ENCODE measurements at regions not wholly inside any gene's neighbourhood (a gene's known extent, or its start where the extent isn't known, plus 50 kb on each side); places are given as distances from the start of the nearest gene placed in this dataset.

DNA sequence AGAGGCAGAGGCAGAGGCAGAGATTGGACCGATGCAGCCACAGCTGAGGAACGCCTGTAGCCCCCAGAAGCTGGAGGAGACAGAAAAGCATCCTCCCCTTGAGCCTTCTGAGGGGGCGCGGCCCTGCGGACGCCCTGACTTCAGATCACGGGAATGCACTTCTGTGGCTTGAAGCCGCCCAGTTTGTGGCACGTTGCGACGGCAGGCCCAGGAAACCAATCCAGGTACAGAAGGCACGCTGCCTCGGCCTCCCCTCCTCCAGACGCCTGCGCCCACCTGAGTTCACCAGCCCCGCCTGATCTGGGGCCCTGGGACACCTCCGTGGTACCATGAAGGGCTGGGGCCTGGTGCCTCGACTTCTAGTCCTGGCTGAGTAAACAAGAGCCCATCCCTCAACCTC, 82.0 kb downstream of the NCOR2 start:
- TF ChIP-seq, protein P1, sequence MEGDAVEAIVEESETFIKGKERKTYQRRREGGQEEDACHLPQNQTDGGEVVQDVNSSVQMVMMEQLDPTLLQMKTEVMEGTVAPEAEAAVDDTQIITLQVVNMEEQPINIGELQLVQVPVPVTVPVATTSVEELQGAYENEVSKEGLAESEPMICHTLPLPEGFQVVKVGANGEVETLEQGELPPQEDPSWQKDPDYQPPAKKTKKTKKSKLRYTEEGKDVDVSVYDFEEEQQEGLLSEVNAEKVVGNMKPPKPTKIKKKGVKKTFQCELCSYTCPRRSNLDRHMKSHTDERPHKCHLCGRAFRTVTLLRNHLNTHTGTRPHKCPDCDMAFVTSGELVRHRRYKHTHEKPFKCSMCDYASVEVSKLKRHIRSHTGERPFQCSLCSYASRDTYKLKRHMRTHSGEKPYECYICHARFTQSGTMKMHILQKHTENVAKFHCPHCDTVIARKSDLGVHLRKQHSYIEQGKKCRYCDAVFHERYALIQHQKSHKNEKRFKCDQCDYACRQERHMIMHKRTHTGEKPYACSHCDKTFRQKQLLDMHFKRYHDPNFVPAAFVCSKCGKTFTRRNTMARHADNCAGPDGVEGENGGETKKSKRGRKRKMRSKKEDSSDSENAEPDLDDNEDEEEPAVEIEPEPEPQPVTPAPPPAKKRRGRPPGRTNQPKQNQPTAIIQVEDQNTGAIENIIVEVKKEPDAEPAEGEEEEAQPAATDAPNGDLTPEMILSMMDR (conservative IDR thresholded peaks at IDR 0.05): no peak
- H3K4me3 Mint-ChIP-seq: no peak overlapping the region

DNA sequence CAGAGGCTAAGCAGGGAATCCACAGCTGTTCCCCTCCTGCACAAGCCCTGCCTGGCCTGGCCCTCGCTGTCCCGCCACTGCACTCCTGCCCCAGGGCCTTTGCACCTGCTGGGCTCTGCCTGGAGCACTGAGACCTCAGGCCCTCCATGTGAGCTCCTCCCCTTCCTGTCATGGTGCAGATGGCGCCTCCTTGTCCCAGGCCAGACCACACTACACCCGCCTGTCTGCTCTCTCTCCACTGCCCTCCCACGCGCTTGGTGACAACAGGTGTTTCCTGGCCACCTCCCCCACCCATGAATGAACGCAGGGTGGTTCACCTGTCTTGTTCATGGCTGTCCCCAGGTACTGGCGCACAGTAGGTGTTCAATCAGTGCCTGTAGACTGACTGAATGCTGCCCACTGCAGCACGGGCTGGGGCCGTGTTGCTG, 82.9 kb downstream of the NCOR2 start:
- DNase-seq (ENCODE audit: low read depth, low spot score): no peak
- Mint-ChIP-seq H3K9me3 (no peaks in the 10 kb centered on the region), H3K36me3 (ENCODE audit: low read depth) (peaks cover 5% of the 10 kb centered on the region), H3K27me3 (ENCODE audit: low read depth) (no peaks in the 10 kb centered on the region), H3K27ac (ENCODE audit: unreplicated experiment) (no peak overlapping the region), H3K4me3 (no peak overlapping the region), H3K4me1 (peaks cover 18% of the 10 kb centered on the region)
- TF ChIP-seq, protein P1 (conservative IDR thresholded peaks at IDR 0.05): no peak

More for the DNA sequence above, 82.0 kb downstream of the NCOR2 start:
- H3K4me1 Mint-ChIP-seq: peaks cover 17% of the 10 kb centered on the region
- no peaks in the 10 kb centered on the region for H3K27me3 Mint-ChIP-seq (ENCODE audit: low read depth)
- H3K27ac Mint-ChIP-seq (ENCODE audit: unreplicated experiment): no peak overlapping the region
- H3K36me3 Mint-ChIP-seq (ENCODE audit: low read depth): peaks cover 5% of the 10 kb centered on the region
- no peaks in the 10 kb centered on the region for H3K9me3 Mint-ChIP-seq
- no peak for DNase-seq (ENCODE audit: low read depth, low spot score)

DNA sequence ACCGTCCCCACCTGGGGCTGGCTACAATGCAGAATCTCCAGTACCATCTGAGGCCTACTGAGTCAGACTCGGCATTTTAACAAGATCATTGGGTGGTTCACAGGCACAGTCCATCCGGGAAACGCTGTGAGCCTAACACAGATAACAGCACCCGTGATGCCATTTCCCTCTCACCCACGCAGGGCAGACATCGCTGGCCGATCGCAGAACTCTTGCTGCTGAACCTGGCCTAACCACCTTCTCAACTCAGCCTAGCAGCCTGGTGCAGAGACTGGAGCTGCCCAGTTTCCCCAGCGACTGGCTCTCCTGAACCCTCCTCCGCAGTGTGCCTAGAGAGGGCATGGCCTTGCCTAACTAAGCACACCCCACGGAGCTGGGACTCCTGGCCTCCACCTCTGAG, 83.3 kb downstream of the NCOR2 start:
- no peaks in the 10 kb centered on the region for H3K27me3 Mint-ChIP-seq (ENCODE audit: low read depth)
- no peaks in the 10 kb centered on the region for H3K9me3 Mint-ChIP-seq
- peaks cover 21% of the 10 kb centered on the region for H3K4me1 Mint-ChIP-seq
- DNase-seq (ENCODE audit: low read depth, low spot score): no peak
- H3K4me3 Mint-ChIP-seq: no peak overlapping the region
- H3K27ac Mint-ChIP-seq (ENCODE audit: unreplicated experiment): no peak overlapping the region
- TF ChIP-seq, protein P1 (conservative IDR thresholded peaks at IDR 0.05): no peak
- H3K36me3 Mint-ChIP-seq (ENCODE audit: low read depth): peaks cover 9% of the 10 kb centered on the region

DNA sequence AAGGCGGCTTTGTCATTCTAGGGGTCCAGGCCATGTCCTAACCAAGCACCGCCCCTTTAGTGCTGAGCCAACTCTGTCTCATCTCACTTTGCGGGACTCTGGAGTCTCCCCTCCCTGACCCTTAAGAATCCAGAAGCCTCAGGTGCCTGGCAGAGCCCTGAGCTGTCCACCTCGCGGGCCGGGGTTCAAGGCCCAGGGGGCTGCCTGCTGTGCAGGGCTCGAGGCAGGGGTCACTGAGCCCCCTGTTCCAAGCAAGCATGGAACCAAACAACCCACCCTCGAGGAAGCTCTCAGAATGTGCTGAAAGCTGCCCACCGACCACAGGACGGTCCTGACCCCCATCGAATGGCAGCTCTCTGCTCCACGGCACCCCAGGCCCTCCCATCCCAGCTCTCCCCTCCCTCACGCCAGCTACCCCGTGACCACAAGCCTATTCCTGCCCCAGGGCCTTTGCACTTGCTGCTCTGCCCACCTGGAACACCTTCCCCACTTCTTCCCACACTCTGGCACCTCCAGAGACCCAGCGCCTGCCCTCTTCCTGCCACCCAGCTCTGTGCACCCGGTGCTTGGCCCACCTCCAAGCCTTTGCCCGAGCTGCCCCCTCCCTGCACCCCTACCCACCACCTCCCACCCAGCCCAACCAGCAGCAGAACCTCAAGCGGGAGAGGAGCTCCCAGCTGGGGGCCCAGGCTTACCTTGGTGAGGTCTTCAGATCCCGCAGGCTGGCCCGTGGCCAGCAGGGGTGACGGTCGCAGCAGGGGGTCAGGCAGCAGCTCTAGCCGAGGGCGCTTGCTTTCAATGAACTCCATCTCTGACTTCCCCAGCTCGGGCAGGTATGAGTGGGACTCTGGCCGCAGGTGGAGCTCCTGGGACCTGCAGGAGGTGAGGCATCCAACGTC, 84.3 kb downstream of the NCOR2 start:
- H3K27me3 Mint-ChIP-seq (ENCODE audit: low read depth): no peaks in the 10 kb centered on the region
- peaks cover 13% of the 10 kb centered on the region for H3K36me3 Mint-ChIP-seq (ENCODE audit: low read depth)

DNA sequence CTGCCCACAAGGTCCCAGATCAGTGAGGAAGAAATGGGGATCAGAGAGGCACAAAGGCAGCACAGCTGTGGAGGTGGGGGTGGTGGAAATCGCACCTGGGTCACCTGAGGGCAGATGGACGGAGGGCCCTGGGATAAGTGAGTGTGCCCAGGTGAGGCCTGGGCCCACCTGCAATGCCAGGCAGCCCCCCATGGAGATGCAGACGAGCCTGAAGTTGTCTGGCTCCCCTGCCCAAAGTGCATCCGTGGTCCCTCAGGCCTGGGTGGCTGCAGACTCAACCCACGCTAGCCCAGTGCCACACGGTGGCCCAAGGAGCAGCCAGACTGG, 84.9 kb downstream of the NCOR2 start:
- no peak overlapping the region for H3K4me3 Mint-ChIP-seq
- H3K9me3 Mint-ChIP-seq: no peaks in the 10 kb centered on the region
- TF ChIP-seq, protein P1 (conservative IDR thresholded peaks at IDR 0.05): no peak
- H3K27me3 Mint-ChIP-seq (ENCODE audit: low read depth): no peaks in the 10 kb centered on the region
- H3K36me3 Mint-ChIP-seq (ENCODE audit: low read depth): peaks cover 13% of the 10 kb centered on the region
- H3K27ac Mint-ChIP-seq (ENCODE audit: unreplicated experiment): no peak overlapping the region
- no peak for DNase-seq (ENCODE audit: low read depth, low spot score)
- H3K4me1 Mint-ChIP-seq: peaks cover 20% of the 10 kb centered on the region

More for the DNA sequence above, 84.3 kb downstream of the NCOR2 start:
- TF ChIP-seq, protein P1 (conservative IDR thresholded peaks at IDR 0.05): no peak
- Mint-ChIP-seq H3K27ac (ENCODE audit: unreplicated experiment) (peak overlapping the region; percentile 50), H3K4me1 (peaks cover 27% of the 10 kb centered on the region), H3K9me3 (no peaks in the 10 kb centered on the region), H3K4me3 (no peak overlapping the region)
- DNase-seq (ENCODE audit: low read depth, low spot score): no peak

Data from neural crest cell (in vitro differentiated cells).